Mucosa of descending colon (tissue), 3 donors: ENCODE measurements at regions not wholly inside any gene's neighbourhood (a gene's known extent, or its start where the extent isn't known, plus 50 kb on each side); places are given as distances from the start of the nearest gene placed in this dataset.

Source experiments
- ATAC-seq: fragments of 200-7000 bp; cut with Tn5 transposase; one replicate; pipeline ENCODE4 v1.9.1; 2020; ENCODE audit warnings: mild to moderate bottlenecking, moderate library complexity
- DNase-seq, 3 donors: peaks; one replicate each; pipeline ENCODE4 v3.0.0-alpha.2; 2020
- H3K36me3 ChIP-seq: fragments of 200-600 bp; one replicate; pipeline ENCODE4 v1.8.0; 2021; ENCODE audit warnings: low read depth, mild to moderate bottlenecking
- H3K4me1 ChIP-seq: fragments of 200-600 bp; one replicate; pipeline ENCODE4 v1.8.0; 2021; ENCODE audit warnings: low read depth, mild to moderate bottlenecking
- H3K4me3 ChIP-seq: fragments of 200-600 bp; one replicate; pipeline ENCODE4 v1.8.0; 2021; ENCODE audit warnings: mild to moderate bottlenecking
- H3K9me3 ChIP-seq: fragments of 200-600 bp; one replicate; pipeline ENCODE4 v1.8.0; 2021; ENCODE audit warnings: mild to moderate bottlenecking
- intact Hi-C, 2 donors: fragments of 100-400 bp; cut with DNase I in 1 of 2; cut with micrococcal nuclease in 1 of 2; formaldehyde crosslinking; loops; one replicate each; pipeline versions ENCODE4 v1.11.0 to v1.11.1; 2022; cut with DNase I, micrococcal nuclease
- TF ChIP-seq, protein P1 (sequence below): fragments of 200-600 bp; IDR thresholded peaks from one replicate; pipeline ENCODE4 v1.8.0; 2022; ENCODE audit warnings: antibody characterized with exemption, mild to moderate bottlenecking
- donor health status: DM: no; HTN: no; CAD: no; lungs with moderate emphysema.
- donor health status: DM: no; HTN: no; CAD: no.
- donor health status: DM: no; HTN: yes; CAD: no.

DNA sequence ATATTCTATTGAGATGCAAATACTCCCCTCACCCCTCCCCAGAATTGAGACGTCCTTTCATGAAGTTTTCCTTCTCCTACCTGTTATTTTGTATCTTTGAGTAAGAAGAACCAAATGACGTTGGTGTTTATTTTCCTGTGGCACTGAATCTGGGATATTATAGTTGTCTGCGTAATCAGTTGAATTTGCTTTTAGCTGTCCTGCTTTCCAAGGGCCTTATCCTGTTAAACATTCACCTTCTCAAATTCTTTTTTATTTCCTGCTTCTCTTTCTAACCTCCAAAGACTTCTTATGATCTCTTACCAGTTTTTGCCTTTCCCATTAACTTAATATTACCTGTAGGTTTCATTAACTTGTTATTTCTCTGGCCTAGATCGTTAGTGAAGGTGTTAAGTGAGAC is 1254.9 kb upstream of the WWC1 start:
- ATAC-seq, result peak; percentile 50

DNA sequence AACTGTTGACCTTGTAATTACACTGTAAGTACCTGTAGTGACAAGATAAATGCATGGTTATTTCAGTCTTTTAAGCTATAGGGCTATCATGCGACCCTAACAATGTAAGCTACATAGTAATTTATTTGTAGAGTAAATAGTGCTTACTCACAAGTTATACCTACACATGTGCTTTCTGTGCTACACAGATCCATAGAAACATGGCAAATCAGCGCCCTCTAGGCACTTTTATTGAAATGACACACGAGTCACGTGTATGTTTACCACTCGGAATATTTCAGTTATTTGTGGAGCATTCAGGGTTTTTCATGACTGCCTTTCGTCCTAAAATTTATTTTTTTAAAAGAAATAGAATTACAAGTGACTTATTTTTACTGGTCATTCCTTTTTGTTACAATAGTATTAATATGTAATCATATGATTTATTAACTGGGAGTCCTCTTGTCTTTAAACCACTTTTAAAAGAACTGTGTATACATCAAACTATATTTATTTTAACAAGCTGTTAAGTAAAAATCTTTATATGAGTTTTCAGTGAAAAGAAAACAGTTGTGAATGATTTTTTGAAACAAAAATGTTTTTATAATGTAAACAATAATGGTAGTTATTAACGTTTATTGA is 1242.3 kb upstream of the WWC1 start:
- Histone ChIP-seq H3K4me1 (no peaks in the 10 kb centered on the region), H3K9me3 (no peaks in the 10 kb centered on the region), H3K4me3 (no peak overlapping the region), H3K36me3 (no peaks in the 10 kb centered on the region)
- intact Hi-C loops, result no loop called here
- ATAC-seq, result peak; percentile 87
- TF ChIP-seq, protein P1, sequence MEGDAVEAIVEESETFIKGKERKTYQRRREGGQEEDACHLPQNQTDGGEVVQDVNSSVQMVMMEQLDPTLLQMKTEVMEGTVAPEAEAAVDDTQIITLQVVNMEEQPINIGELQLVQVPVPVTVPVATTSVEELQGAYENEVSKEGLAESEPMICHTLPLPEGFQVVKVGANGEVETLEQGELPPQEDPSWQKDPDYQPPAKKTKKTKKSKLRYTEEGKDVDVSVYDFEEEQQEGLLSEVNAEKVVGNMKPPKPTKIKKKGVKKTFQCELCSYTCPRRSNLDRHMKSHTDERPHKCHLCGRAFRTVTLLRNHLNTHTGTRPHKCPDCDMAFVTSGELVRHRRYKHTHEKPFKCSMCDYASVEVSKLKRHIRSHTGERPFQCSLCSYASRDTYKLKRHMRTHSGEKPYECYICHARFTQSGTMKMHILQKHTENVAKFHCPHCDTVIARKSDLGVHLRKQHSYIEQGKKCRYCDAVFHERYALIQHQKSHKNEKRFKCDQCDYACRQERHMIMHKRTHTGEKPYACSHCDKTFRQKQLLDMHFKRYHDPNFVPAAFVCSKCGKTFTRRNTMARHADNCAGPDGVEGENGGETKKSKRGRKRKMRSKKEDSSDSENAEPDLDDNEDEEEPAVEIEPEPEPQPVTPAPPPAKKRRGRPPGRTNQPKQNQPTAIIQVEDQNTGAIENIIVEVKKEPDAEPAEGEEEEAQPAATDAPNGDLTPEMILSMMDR, result peak; percentile 26
- peak in 1 of 3 donors; percentile 81 for DNase-seq

More for the DNA sequence above, 1254.9 kb upstream of the WWC1 start:
- H3K9me3 ChIP-seq, result no peaks in the 10 kb centered on the region
- intact Hi-C loops, result no loop called here
- peaks cover 5% of the 10 kb centered on the region for H3K4me1 ChIP-seq
- no peak for DNase-seq
- H3K4me3 ChIP-seq, result no peak overlapping the region
- H3K36me3 ChIP-seq, result no peaks in the 10 kb centered on the region
- TF ChIP-seq, protein P1, result no peak

DNA sequence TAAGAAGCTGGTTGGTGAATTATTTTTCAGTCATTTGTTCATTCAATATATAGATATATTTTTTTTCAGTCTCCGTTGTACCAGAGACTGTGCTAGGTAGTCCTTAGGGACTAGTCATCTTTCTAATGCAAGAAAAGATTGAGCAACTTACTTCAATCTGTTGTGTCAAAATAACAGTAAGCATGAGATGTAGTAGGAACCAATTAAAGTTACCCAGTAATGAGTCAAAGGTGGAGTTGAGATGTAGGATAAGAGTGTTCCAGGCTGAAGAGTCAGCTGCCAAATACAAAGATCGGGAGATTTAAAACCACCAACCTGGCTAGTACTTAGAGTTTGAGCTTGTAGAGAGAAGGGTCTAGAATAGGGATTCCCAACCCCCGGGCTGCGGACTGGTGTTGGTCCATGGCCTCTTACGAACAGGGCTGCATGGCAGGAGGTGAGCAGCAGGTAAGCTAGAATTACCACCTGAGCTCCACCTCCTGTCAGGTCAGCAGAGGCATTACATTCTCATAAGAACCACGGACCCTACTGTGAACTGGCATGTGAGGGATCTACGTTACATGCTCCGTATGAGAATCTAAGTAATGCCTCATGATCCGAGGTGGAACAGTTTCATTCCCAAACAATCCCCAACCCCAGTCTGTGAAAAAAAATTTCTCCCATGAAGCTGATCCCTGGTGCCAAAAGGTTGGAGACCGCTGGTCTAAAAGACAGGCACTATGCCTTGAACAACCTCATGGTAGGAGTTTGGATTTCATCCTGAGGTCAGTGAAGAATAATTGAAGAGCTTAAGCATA is 1241.5 kb upstream of the WWC1 start:
- no peak for DNase-seq
- H3K4me1 ChIP-seq, result no peaks in the 10 kb centered on the region
- H3K4me3 ChIP-seq, result no peak overlapping the region
- ATAC-seq, result no peak
- intact Hi-C loops, result no loop called here
- TF ChIP-seq, protein P1, result no peak
- H3K36me3 ChIP-seq, result no peaks in the 10 kb centered on the region
- H3K9me3 ChIP-seq, result no peaks in the 10 kb centered on the region

DNA sequence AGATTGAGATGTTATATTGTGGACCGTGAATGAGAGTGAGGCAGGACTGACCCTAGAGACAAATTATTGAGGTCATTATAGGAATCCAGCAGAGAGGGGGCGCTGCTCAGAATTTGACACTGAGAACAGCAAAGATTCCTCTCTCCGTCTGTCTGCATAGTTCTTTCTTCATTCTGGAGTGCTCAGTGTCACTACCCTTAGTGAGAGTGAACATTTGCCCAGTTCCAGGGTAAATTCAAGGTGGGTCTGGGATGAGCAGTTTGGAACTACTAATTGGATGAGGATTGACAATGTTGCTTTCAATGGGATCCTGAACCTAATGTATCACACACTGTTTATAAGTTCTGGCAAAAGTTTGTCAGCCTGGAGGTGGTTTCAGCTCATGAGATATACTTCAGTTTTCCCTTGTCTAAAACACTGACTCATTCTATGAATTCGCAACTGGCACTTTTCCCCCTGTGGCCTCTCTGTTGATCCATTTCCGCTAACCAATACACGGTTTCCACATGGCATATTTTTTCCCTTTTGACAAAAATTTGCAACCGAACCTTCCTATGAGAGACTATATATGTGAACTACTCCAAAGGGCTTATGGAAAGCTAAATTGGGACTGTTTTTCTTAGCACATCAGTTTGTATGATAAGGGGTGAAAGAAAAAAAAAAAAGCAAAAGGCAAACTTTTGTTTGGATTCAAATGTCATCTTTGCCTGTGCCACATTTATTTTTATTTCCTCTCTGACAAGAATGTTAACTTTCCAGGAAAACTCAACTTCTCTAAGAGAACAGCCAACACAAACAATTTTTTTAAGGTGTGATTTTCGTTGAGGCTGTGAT is 1240.7 kb upstream of the WWC1 start:
- Histone ChIP-seq H3K4me3 (no peak overlapping the region), H3K4me1 (no peaks in the 10 kb centered on the region), H3K36me3 (no peaks in the 10 kb centered on the region), H3K9me3 (no peaks in the 10 kb centered on the region)
- TF ChIP-seq, protein P1, result no peak
- DNase-seq (no peak), ATAC-seq (no peak)
- intact Hi-C loops, result no loop called here

DNA sequence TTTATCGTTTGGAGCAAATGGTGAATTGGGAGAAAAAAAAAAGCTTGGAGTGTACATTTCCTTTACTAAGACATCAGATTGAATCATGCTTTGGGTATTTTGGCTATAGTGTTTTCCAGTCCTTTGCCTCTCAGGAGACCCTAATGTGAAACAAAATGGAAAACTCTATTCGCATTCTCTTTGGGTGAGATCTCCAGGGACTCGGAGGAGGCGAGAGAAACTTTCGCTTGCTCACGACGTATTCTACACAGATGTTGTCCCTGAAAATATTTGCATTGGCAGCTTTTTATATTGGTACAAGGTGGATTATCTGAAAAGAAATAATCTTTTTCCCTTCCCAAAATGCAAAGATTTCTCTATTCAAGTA is 1240.1 kb upstream of the WWC1 start:
- ATAC-seq, result no peak
- Histone ChIP-seq H3K4me1 (no peaks in the 10 kb centered on the region), H3K4me3 (no peak overlapping the region), H3K36me3 (no peaks in the 10 kb centered on the region), H3K9me3 (no peaks in the 10 kb centered on the region)
- intact Hi-C loops, result no loop called here
- no peak for DNase-seq
- TF ChIP-seq, protein P1, result no peak
